TTC549 (cell line): ENCODE measurements at regions not wholly inside any gene's neighbourhood (a gene's known extent, or its start where the extent isn't known, plus 50 kb on each side); places are given as distances from the start of the nearest gene placed in this dataset.

Experiments used
- FAIRE-seq: peaks from 2 replicates; lab custom pipeline; 2012; peaks lifted over from hg19 to GRCh38; lab: Jason Lieb, UNC

DNA sequence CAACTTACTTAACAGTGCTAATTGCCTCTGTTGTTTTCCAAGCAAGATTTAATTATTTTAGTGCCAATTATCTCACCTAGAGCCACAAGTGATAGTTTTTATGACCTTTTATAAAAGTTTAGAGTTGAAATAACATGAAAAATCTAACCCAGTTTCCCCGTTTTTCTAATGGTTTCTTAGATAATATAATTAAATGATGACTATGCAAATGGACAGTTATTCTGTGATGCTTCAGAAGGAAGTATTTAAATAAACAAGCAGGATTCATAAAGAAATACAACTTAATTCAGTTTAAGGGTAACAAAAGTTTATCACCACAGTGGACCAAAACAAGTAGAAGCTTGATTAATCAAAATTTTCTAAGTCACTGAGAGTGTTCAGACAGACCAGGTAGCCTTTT lies 721.2 kb upstream of the SOX9 start:
- FAIRE-seq, result no peak

DNA sequence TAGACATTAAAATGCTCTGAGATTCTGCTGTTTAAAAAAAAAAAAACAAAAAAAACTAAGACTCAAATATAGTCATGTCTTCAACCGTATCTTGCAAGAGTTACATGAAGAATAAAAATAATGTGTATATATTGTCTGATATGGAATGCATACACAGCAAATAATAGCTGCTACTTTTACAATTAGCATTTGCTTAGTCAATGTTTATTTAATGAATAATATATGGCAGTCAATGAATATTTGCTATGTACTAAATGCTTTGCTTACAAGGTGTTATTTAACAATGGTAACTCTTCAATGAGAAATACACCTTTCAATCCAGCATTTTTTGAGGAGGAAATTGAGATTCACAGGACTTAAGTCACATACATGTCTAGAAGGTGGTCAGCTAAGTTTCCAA lies 718.8 kb upstream of the SOX9 start:
- FAIRE-seq, result no peak

DNA sequence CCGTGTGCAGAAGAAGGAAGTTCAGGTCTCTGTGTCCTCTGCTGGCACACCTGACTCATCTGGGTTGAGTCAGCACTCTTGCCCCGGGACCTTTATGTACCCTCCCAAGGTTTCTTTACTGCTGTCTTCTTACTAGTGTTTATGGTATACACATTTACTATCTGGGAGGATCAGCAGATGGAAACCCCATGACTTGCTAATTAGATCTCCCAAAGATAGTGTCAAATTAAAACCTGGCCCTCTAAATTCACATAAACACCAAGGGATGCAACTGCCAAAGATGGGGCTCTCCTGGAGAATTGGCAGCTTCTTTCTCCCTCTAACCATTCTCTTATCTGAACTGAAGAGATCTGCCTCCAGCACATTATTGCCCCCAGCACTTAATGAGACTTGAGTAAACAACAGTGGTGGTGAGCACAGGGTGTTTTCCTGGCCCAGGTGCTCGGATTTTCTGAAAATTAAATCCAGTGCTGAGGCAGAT lies 718.1 kb upstream of the SOX9 start:
- no peak for FAIRE-seq

DNA sequence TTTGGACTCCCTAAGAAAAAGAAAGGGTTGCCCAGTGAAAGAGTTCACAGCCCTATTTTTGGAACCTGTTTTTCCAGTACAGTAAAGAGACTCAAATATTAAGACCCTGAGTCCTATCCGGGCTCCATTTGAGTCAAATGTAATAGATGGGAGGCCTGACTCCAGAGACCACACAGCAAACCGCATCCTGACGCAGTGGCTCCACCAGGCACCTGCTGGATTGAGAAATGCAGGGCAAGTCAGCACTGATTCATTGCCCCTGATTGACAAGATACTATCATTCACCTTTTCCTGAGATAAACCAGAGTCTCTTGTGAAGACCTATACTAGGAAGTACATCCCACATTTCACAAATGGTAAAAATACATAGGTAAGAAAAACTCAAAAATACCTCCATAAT lies 715.7 kb upstream of the SOX9 start:
- FAIRE-seq, result no peak

DNA sequence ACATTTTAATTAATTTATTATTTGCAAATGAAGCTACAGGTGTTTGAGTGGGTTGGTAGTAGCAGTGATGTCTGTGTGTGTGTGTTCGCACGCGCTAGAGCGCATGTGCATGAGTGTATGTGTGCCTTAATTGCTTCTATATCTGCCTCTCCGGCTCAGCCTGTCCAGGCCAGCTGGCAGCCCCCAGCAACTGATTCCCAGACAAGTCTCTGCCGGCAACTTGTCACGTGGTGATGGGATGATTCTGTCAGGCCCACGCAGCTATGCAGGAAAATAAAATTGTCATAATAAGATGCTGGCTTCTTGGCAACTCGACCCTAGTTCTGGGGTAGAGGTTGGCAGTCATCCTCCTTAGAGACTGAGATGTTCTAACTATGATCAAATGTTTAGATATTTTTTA lies 712.8 kb upstream of the SOX9 start:
- no peak for FAIRE-seq

DNA sequence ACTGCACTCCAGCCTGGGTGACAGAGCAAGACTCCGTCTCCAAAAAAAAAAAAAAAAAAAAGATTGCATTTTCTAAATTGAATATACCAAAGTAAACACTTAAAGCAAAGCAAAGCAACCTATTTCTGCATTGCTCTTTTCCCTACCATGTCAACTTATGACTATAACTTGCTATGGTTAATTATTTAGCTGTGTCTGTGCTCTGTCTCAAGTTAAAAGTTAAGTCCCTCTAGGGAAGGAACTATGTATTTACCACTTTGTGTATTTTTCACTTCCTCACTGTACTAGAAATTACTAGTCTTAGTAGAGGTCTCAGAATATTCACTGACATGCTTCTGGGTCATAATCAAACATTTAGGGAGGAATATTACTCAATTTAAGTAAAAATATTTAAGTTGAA lies 711.7 kb upstream of the SOX9 start:
- FAIRE-seq, result no peak

DNA sequence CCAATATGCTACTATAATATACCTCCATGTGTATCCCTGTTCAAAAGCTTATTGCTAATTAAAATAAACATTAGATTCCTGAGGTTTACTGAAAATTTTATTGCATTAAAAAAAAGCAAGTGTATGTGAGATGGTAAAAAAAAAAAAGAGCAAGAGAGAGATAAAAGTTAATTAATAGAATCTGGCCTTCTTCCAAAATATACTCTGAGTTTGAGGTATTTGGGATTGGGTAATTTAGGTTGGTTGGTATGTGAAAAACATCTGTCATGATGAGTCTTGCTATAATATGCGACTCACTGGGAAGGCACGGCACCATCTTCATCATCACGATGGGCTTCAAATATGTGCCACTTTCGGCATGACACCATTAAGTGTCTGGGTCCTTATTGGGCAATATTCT lies 711.1 kb upstream of the SOX9 start:
- FAIRE-seq, result no peak

DNA sequence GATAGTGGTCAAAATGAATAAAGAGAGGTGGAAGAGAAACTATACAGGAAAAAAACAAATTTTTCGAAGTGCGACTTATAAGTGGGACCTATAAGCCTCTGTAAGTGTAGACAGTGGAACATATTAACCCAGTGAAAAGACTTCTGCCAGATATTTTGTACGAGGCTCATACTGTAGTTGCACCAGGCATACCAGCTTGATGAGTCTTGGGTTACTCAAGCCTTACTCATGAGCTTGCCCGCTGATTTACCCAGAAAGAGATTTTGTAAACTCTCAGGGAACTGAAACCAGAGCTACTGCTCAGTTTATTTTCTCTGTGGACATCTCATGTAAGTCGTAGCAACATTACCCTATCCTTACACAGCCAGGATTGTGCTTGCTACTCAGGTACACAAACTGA lies 708.0 kb upstream of the SOX9 start:
- no peak for FAIRE-seq

DNA sequence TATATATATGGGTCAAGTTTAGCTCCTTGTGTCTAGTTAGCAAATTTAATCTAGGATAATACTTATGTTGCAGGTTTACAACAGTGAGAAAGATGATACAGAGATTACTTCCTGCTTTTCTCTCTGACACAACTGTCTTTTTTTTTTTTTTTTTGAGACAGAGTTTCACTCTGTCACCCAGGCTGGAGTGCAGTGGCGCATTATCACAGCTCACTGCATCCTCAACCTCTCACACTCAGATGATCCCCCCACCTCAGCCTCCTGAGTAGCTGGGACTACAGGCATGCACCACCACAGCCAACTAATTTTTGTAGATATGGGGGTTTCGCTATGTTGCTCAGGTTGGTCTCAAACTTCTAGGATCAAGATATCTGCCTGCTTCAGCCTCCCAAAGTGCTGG lies 706.9 kb upstream of the SOX9 start:
- no peak for FAIRE-seq

DNA sequence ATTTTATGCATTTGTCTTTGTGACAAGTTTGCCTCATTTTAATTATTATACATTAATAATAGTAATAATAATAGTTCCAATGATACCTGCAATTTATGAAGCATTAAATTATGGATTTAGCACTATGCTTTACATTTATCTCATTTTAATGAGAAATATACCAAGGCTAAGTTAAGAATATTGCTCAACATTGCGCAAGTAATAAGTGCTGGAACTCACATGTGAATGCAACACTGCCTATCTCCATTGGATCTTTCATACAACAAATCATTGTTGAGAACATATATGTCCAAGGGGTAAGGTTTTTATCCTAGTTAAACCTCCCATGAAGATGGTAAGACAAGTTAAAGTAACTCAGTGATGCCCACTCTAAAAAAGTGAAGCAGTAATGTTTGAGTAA lies 703.7 kb upstream of the SOX9 start:
- FAIRE-seq, result no peak

DNA sequence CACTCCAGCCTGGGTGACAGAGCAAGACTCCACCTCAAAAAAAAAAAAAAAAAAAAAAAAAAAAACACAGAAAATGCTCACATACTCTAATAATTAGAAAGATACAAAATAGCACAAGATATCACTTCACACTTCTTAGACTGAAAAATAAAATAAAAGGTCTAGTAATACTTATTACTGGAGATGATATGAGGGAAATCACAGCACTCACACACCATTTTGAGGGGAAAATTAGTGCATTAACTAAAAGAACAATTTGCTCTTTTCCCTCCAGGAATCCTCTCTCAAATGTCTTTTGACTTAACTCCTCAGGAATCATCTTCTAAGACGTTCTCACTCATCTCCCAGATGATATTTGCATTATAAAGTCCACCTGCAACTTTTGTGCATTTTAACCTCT lies 697.9 kb upstream of the SOX9 start:
- no peak for FAIRE-seq

DNA sequence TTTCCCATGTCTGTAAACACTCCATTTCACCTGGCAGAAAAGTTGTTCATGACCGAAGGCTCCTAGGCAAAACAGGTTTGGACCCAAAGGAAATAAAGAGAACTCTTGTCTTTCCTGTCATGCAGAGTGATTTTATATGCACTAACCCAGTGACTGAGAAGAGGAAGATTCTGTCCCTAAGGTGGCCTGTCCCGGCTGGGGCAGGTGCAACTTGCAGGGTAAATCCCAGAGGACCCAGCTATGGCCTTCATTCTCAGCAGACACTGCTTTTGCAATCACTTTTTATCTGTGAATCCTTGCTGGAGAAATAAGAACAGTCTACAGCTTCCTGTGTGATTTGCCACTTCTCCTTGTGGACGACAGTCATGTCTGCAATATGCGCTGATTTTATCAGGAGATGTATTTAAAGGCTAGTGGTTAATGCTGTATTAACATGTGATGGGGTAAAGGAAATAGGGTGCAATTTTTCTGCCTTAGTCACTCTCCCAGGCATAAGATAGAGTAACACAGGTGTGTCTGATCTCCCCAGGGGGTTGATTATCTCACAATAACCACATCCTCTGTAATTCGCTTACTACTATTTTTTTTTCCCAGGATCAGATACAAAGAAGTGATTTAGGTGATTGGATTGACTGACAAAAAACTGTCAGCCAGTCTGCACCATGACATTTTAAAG lies 696.8 kb upstream of the SOX9 start:
- no peak for FAIRE-seq

DNA sequence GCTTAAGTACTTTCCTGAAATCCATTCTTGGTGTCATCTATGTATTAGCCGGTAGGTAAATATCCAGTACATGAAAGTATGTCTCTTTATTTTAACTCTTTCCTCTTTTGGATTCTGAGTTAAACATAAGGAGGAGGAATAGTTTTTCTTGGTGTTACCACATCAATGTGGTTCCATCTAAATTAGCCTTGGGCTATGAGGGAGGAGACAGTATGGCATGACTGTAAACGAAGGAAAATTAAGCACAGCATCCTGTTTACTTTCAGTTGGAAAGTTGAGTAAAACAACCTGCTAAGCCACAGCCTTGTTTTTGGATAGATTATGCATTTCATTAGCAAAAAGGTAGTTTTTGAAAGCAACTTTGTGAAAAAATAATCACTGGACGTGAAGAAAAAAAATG lies 693.0 kb upstream of the SOX9 start:
- FAIRE-seq, result no peak

DNA sequence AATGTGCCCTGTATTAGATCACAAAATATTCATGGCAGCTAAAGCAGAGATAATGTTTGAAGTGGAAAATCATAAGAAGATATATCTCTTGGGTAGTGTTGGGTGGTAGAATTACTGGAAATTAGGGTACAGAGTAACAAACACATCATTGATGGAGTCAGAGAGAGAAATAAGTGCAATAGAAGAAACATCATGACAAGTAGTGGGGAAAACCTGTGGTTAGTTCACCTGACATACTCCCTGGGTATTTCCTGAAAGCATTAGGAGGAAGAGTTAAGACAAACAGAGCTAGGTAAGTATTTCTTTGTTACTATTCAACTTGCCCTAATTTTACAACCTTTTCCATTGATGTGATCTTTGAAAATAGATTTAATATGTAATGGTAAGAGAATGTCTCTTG lies 691.9 kb upstream of the SOX9 start:
- no peak for FAIRE-seq

DNA sequence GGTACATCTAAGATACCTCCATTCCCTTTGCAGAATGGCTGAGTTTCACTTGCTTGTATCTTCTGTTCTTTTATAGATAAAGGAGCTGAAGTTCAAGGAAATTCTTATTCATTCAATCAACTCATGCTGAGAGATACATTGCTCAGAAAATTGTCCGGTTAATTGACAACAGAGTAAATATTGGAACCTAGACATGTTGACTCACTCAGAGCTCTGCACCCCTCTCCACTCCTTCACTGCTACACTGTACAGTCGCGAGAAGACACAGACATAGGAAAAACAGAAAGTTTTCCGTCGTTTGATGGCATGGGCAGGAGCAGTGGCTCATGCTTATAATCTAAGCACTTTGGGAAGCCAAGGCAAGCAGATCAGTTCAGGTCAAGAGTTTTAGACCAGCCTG lies 690.5 kb upstream of the SOX9 start:
- FAIRE-seq, result no peak

DNA sequence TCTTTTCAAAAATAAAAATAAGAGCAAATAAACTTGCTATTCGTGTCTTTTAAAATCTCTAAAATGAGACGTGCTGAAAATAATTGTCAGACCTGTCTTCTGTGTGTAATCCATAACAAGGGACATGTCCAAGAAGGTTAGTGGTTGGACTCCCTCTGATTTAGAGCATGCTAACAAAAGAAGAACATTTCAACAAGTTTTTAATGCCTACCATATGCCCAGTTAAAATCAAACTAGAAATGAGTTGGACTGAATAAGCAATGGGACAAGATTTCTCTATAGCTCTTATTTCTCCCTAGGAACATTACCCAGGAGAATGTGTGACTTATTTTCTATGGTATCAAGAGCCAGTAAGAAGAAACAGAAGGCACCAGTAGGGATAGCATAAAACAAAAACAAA lies 689.7 kb upstream of the SOX9 start:
- FAIRE-seq, result no peak

DNA sequence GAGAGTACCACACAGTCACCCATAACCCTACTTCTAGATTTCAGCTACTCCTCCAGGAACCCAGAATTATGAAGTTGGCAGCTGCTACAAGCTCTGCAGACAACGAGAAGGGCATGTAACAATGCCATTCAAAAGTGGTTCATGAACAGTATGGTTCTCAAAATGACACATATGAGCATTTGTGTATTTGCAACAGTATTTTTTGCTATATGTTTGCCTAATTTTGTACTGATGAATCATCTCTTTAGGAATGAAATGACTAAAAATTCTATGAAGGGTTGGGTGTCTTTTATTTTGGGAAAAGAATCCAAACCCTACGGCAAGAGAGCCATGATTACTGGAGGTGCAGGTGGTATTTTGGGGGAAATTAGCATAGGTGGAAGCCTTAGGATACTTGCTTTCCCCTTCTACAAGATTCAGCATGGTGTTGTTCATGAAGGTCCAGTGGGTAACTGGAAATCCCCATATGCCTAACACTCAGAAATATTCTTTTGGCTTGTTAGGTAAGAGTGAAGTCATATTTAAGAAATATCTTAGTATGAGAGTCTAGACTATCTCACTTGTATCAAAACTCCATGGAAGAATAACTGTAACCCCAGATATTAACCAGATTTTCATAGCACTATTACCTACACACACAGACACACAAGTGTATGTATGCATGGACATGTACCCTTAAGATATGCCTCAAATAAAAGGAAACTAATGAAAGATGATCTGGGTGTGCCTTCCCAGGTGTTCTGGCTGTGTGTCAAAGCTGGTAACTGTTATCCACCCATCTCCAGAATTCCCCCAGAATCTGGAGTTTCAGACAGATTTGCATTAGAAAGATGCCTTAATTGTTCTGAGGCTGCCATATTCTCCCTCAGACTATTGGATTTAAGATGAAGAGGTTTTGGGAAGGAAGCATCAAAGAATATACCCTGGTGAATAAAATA lies 688.2 kb upstream of the SOX9 start:
- no peak for FAIRE-seq

DNA sequence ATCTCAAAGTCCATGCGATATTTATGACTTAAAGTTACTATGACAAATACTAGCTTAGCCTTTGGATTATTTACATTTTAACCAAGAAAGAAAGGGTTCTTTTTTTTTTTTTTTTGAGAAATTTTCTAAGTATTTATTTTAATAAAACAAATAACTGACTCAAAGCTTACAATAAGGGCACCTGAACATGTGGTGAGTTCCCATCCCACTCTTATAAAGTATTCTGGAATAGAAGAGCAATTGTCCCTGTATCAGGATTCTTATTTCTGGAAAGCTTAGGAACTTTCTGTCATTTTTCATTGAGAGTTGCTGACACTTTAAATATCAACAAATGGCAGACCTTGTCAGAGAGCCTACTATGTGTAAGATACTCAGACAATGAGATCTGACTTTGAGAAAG lies 686.1 kb upstream of the SOX9 start:
- FAIRE-seq, result no peak

DNA sequence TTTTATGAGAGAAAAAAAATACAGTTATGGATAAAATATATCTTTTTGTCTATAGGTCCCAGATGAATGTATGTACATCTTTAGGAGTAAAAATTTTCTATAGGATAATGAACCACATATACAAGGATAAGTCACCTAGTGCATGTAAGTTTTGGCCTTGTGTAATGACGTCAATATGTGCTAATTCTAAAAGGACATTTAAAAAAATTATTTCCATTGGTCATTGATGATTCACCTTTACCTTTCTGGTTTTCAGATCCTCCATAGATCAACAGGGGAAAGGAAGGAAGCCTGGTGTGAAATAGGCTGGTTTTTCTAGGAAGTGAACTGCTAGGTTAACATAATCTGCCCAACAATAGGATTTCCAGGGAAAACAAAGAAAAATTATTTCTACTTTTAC lies 684.3 kb upstream of the SOX9 start:
- FAIRE-seq, result no peak

DNA sequence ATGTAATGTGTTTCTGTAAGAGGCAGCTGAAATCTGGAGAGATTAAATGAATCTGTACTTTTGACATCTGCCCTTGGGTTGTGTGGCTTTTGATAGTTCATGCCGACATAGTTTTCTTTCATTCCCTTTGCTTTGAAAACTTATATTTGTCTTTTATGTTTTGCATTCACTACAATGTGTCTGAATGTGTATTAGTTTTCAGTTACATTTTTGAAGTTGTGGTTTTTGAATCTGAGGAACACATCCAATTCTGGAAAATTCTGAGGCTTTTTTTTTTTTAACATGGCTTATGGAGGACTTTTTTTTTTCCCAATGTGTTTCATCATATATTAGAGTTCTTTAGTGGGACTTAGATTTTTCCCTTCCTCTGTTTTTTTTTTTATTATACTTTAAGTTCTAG lies 683.7 kb upstream of the SOX9 start:
- FAIRE-seq, result no peak

DNA sequence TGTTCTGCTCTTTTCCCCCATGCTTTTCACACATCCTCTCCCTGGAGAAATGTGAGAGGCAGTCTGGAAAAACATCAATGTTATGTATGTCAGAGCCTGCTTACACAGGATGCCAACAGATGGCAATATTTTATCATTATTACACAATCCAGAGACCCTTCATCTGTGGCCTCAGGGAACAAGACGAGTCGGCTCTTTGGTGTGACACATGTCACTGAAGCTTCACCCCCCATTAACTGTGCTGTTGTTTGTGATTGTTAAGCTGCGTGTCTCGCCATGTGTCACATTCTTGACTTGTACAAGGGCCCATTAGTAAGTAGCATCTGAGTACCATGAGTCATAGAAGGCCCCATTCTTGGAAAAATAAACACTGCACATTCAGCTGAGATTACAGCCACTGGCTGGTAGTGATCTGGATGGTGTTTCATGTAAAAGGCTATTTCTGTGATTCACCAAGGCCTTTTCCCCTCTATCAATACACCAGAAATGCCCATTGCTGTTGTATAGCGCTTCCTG lies 682.1 kb upstream of the SOX9 start:
- no peak for FAIRE-seq

DNA sequence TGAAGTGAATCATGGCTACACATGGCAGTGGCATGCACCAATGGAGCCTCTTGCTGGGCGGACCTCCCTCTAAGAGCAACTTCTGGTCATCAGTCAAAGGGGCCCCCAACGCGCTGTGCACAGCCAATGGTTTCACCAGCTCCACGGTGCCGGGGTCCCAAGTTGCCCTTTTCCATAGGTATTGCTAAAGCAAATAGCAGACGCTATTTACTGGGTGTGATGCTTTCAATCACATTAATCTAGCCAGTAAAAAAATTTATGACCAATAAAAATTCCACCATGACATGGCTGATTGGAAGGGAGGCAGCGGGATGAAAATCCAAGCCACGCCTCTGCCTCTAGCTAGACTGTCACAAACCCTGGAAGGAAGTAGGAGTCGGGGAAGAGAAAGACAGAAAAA lies 680.3 kb upstream of the SOX9 start:
- no peak for FAIRE-seq

DNA sequence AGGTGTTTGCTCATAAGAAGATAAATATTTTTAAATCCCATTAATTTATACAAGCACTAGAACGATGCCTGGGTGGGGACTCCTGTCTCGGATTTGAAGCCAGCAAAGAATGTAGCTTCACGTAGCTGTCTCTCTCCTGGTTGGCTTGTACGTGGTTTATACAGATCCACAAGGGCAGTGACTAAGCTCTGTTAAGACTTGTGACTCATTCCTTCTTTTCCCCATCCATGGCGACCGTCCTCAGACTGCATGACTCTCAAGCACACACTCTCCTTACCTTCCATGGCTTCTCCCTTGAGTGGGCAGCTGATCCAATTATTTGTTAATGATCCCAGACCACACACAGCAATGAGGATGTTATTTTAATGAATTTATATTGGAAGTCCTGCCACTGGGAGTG lies 679.7 kb upstream of the SOX9 start:
- no peak for FAIRE-seq

DNA sequence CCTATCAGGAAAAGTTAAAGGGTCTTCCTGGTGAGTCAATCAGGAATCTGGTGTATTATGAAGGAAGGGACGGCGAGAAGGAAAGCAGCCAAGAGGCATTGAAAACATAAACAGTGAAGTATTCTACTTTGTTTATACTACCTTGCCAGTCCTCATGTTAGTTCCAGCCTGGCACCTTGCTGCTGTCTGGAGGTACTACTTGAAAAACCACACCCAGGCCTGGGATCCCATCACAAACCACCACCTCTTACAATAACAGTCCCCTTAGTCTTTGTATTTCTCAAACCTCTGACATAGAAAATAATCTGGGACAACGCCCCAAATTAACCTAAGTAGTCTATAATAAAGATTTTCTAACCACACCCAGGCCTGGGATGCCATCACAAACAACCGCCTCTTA lies 676.7 kb upstream of the SOX9 start:
- FAIRE-seq, result no peak
